ENCODE measurements at regions not wholly inside any gene's neighbourhood (a gene's known extent, or its start where the extent isn't known, plus 50 kb on each side); places are given as distances from the start of the nearest gene placed in this dataset.

DNA sequence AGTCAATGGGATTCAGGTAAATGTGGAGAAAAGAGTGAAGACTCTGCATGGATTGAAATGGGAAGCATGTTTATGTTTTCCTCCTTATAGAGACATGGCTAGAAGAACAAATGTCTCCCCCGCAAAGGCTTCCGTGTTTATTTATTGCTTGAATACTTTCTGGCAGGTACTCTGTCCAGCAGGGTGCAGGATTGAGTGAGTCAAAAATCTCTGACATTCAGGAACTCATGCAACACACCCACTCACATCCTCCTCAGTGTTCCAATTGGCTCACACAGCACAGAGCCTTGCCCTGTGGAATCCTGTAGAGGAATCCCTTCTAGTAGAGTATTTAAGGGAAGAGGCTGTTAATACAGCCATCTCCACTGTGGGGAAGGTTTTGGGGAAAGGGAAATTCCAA, 290.3 kb upstream of the VWC2 start:
- TF ChIP-seq, protein P1, sequence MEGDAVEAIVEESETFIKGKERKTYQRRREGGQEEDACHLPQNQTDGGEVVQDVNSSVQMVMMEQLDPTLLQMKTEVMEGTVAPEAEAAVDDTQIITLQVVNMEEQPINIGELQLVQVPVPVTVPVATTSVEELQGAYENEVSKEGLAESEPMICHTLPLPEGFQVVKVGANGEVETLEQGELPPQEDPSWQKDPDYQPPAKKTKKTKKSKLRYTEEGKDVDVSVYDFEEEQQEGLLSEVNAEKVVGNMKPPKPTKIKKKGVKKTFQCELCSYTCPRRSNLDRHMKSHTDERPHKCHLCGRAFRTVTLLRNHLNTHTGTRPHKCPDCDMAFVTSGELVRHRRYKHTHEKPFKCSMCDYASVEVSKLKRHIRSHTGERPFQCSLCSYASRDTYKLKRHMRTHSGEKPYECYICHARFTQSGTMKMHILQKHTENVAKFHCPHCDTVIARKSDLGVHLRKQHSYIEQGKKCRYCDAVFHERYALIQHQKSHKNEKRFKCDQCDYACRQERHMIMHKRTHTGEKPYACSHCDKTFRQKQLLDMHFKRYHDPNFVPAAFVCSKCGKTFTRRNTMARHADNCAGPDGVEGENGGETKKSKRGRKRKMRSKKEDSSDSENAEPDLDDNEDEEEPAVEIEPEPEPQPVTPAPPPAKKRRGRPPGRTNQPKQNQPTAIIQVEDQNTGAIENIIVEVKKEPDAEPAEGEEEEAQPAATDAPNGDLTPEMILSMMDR (IDR thresholded peaks at IDR 0.05 in 8 of 11, conservative IDR thresholded peaks at IDR 0.05 in 3 of 11) = no peak
- no peak for TF ChIP-seq POLR2A (IDR thresholded peaks at IDR 0.05)
- no peak for TF ChIP-seq POLR2AphosphoS5 (IDR thresholded peaks at IDR 0.05)
- no peaks in the 10 kb centered on the region for H3K9me3 ChIP-seq
- DNase-seq = no peak
- intact Hi-C loops (cut with DNase I; ENCODE audit: low total_unique reads) = no loop called here
- no peaks in the 10 kb centered on the region for H3K36me3 ChIP-seq
- no peaks in the 10 kb centered on the region for H3K27me3 ChIP-seq (replicated peaks in 1 of 7)
- no peak overlapping the region for H3K27ac ChIP-seq
- no peaks in the 10 kb centered on the region for H3K4me1 ChIP-seq
- H3K4me3 ChIP-seq = no peak overlapping the region
- 38 to 69% (median 51%) methylated on average over 2 of the region's 2 CpGs for WGBS, 5 donors

DNA sequence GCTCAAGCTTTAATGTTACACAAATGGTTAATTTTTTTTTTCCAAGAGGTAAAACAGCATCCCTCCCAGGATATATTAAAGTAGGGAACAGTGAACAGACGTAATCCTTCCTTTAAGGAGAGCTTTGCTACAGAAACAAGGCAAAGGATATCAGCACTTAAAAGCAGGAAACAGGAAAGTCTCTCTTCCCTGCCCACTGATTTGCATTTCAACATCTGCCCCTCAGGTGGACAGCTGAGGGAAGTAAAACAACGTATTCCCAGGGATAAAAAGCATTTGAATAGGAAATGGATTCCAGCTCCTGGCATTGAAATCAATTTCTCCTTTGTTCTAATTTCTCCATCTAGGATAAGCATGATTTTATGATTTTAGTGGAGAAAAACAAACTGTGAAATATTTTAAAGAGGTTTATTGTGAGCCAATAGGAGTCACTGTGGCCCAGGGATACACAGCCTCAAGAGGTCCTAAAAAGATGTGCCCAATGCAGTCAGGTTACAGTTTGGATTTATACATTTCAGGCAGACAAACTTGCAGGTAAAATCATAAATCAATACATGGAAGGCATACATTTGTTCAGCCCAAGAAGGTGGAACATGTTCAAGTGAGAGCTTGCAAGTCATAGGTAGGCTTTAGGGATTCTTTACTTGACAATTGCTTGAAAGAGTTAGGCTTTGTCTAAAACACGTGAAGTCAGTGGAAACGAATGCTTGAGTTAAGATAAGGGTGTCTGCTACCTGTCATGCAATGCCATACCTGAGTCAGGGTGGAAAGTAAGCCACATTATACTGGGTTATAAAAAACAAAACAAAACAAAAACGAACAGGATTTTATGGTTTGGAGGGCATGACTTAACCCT, 286.2 kb upstream of the VWC2 start:
- no peaks in the 10 kb centered on the region for H3K9me3 ChIP-seq
- H3K4me1 ChIP-seq = no peaks in the 10 kb centered on the region
- H3K4me3 ChIP-seq = no peak overlapping the region
- H3K27me3 ChIP-seq (replicated peaks in 1 of 7) = no peaks in the 10 kb centered on the region
- H3K27ac ChIP-seq = no peak overlapping the region
- DNase-seq = no peak
- 28 to 33% (median 31%) methylated on average over 5 of the region's 5 CpGs for WGBS, 5 donors
- H3K36me3 ChIP-seq = no peaks in the 10 kb centered on the region
- intact Hi-C loops (cut with DNase I; ENCODE audit: low total_unique reads) = no loop called here
- TF ChIP-seq POLR2AphosphoS5 (IDR thresholded peaks at IDR 0.05) (no peak), POLR2A (IDR thresholded peaks at IDR 0.05) (no peak)
- TF ChIP-seq, protein P1 (IDR thresholded peaks at IDR 0.05 in 8 of 11, conservative IDR thresholded peaks at IDR 0.05 in 3 of 11) = no peak

DNA sequence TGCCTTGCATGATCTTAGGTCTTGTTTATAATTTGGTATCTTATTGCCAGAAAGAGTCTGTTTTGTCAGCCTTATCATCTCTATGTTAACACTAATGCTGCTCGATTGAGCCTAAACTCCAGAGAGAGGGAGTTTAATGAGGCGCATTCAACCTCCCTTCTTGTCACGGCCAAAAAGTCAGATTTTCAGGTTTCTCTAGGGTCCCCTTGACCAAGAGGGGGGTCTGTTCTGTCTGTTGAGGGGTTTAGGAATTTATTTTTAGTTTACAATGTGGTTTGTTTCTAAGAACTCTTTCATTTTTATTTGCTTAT, 285.7 kb upstream of the VWC2 start:
- WGBS, 5 donors = 81 to 84% (median 84%) methylated on average over 3 of the region's 3 CpGs
- TF ChIP-seq POLR2AphosphoS5 (IDR thresholded peaks at IDR 0.05) = no peak
- Histone ChIP-seq H3K4me3 (no peak overlapping the region), H3K36me3 (no peaks in the 10 kb centered on the region), H3K27me3 (replicated peaks in 1 of 7) (no peaks in the 10 kb centered on the region), H3K9me3 (no peaks in the 10 kb centered on the region), H3K27ac (no peak overlapping the region), H3K4me1 (no peaks in the 10 kb centered on the region)
- intact Hi-C loops (cut with DNase I; ENCODE audit: low total_unique reads) = no loop called here
- no peak for DNase-seq

DNA sequence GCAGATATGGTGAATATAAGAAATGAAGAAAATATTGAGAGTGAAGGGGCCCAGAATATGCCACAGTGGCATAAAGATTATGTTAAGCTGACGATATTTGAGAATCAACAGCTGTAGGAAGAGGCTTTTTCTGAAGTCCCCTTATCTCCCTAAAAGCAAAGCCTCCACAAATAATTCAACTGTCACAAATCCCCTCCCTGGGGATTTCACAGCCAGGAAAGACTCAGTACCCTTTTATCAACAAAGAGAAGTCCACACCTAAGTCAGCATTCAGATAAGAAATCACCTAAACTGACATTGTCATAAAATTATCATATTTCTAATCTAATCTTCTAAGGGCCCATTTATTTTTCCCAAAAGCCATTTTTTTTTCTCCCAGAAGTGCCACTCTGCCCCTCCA, 284.9 kb upstream of the VWC2 start:
- Histone ChIP-seq H3K27me3 (replicated peaks in 1 of 7) (no peaks in the 10 kb centered on the region), H3K4me1 (no peaks in the 10 kb centered on the region), H3K27ac (no peak overlapping the region), H3K4me3 (no peak overlapping the region), H3K36me3 (no peaks in the 10 kb centered on the region), H3K9me3 (no peaks in the 10 kb centered on the region)
- DNase-seq = no peak
- TF ChIP-seq POLR2A (IDR thresholded peaks at IDR 0.05) = no peak
- TF ChIP-seq, protein P1 (IDR thresholded peaks at IDR 0.05 in 8 of 11, conservative IDR thresholded peaks at IDR 0.05 in 3 of 11) = no peak
- no peak for TF ChIP-seq POLR2AphosphoS5 (IDR thresholded peaks at IDR 0.05)
- intact Hi-C loops (cut with DNase I; ENCODE audit: low total_unique reads) = no loop called here
- WGBS, 5 donors = 53 to 68% (median 56%) methylated on average over 1 of the region's 1 CpG

Data from spleen (tissue), 11 donors.